A673 (cell line): ENCODE measurements at regions not wholly inside any gene's neighbourhood (a gene's known extent, or its start where the extent isn't known, plus 50 kb on each side); places are given as distances from the start of the nearest gene placed in this dataset.

Experiments
- EZH2 ChIP-seq: fragments of 200-600 bp; sonication (generic); IDR thresholded peaks from 2 replicates; pipeline ENCODE4 v1.6.1; 2017; ENCODE audit warnings: borderline replicate concordance, low read depth, mild to moderate bottlenecking, mixed read lengths, antibody characterized with exemption, low read length; ENCODE audit not compliant: poor library complexity, severe bottlenecking
- TF ChIP-seq, protein P1 (sequence below): fragments of 300-800, 200-600 bp; sonication (generic); conservative IDR thresholded peaks from 2 replicates; pipeline ENCODE4 v1.5.1; 2017; ENCODE audit warnings: low read depth, mild to moderate bottlenecking, antibody characterized with exemption, low read length, moderate library complexity, mixed read lengths

DNA sequence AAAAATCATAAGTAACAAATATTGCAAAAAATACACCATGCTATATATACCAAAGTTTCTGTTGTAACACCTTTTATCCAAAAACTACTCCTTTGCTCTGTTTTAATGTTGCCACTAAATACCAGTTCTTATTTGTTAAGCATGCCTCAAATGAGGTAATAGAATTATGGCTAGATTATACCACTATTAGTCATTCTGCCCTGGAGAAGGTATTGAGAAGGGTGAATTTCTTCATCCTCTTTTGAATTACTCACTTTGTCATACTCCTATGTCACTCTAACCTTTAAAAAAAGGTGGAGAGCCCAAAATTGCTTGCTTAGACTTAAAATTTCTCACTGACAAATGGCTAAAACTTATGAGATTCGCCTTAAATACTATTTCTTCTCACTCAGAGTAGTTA is 750.9 kb downstream of the MAT2B start:
- TF ChIP-seq, protein P1, sequence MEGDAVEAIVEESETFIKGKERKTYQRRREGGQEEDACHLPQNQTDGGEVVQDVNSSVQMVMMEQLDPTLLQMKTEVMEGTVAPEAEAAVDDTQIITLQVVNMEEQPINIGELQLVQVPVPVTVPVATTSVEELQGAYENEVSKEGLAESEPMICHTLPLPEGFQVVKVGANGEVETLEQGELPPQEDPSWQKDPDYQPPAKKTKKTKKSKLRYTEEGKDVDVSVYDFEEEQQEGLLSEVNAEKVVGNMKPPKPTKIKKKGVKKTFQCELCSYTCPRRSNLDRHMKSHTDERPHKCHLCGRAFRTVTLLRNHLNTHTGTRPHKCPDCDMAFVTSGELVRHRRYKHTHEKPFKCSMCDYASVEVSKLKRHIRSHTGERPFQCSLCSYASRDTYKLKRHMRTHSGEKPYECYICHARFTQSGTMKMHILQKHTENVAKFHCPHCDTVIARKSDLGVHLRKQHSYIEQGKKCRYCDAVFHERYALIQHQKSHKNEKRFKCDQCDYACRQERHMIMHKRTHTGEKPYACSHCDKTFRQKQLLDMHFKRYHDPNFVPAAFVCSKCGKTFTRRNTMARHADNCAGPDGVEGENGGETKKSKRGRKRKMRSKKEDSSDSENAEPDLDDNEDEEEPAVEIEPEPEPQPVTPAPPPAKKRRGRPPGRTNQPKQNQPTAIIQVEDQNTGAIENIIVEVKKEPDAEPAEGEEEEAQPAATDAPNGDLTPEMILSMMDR = no peak
- TF ChIP-seq EZH2 = no peak
